Transverse colon (tissue), 3 donors: ENCODE measurements at regions not wholly inside any gene's neighbourhood (a gene's known extent, or its start where the extent isn't known, plus 50 kb on each side); places are given as distances from the start of the nearest gene placed in this dataset.
"Not testable (repeated sequence)": the region's sequence is repeated elsewhere in the genome, so short reads cannot be mapped to it uniquely, and the experiment has no call there.

ENCODE experiments used
- CTCF ChIP-seq, 5 experiments: fragments of 200-600 bp in 3 of 5; fragments of 450-650 bp in 2 of 5; sonication (generic) in 3 of 5; IDR thresholded peaks; 1 replicate in 2 of 5; 2 replicates in 3 of 5; pipeline ENCODE4 v1.5.1; 2016 to 2017; ENCODE audit warnings: antibody characterized with exemption in 5 of 5, inconsistent platforms in 3 of 5, mild to moderate bottlenecking in 2 of 5, moderate library complexity in 1 of 5
- EP300 ChIP-seq: sonication (generic); formaldehyde crosslinking; IDR thresholded peaks from one replicate; pipeline ENCODE4 v1.6.1; 2017; ENCODE audit warnings: antibody characterized with exemption, low read depth
- POLR2A ChIP-seq: fragments of 450-650 bp; IDR thresholded peaks from one replicate; pipeline ENCODE4 v1.6.1; 2016; ENCODE audit warnings: antibody characterized with exemption, mild to moderate bottlenecking, moderate library complexity

GRCh38 chr2:83877261-83877660 is 581.8 kb downstream of the SUCLG1 start:
- TF ChIP-seq EP300; CTCF (IDR thresholded peaks at IDR 0.05); POLR2A: not testable (repeated sequence)
